HG03039 (cell line): ENCODE measurements at regions not wholly inside any gene's neighbourhood (a gene's known extent, or its start where the extent isn't known, plus 50 kb on each side); places are given as distances from the start of the nearest gene placed in this dataset.

Experiments used
- ATAC-seq: cut with Tn5 transposase; IDR thresholded peaks from one replicate; pipeline ENCODE4 v1.9.1; 2021; ENCODE audit warnings: mild to moderate bottlenecking, moderate library complexity; ENCODE audit not compliant: unreplicated experiment

DNA sequence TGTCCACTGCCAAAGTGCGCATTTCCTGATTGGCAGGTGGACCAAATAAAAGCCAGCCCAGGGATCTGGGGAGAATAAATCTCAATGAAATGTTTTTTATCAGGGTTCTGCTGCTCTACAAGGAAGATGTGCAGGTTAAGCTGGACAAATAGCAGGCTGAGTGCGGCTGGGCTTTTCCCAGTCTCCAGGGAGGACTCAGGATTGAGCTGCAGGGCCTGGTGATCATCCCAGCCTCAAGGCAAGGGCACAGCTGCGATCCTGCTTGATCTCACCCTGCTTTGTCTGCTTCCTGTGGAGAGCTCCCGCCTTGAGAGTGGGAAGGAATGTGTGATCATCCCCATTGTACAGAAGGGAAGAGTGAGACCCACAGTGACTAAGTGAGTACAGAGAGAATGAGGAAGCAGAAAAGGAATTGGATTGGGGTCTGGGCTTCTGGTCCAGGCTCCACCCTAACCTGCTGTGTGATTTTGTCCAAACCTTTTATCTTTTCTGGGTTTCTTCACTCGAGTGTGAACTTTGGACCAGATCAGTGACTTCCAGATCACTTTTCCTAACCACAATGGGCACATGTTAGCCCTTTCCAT, 75.3 kb upstream of the CRHR1 start:
- no peak for ATAC-seq

DNA sequence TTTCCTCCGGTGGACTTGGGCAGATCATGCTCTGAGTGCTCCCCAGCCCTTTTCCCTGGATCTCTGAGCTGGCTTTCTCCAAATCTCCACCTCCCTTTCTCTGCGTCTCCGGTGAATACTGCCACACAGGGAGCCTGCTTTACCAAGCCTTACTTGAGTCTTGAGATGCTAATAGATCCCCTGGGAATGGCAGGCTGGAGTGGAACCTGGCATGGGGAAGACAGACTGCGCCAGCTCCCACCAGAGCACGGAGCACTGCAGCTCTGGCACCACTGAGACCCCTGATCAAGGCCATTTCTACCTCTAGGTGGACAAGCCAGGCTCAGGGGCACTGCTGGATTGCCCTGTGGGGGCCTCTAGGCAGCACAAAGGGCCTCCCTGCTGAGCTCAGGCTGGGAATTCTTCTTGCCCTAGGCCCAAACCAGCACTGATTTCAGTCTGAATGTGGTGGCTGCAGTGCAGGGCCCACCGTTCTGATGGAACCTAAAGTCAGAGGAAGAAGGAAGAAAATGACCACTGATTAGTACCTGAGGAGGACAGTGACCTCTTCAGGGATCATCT, 74.3 kb upstream of the CRHR1 start:
- no peak for ATAC-seq

DNA sequence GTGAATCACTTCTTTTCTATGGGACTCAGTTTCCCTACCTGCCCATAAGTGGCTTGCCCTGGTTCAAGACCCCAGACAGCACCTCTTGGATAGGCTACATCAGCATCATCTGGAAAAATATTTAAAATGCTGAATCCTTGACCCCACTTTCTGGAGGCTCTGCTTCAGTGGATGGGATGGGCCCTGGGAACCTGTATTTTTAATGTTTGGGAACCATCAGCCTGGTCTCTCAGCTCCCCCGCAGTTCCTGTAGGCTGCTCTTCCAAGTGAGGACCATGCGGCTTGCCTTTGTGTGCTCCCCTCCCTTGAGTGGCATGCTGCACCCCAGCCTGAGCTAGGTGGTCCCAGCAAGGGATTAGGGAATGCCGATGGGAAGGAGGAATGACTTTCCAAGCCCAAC, 68.3 kb upstream of the CRHR1 start:
- ATAC-seq, result no peak

DNA sequence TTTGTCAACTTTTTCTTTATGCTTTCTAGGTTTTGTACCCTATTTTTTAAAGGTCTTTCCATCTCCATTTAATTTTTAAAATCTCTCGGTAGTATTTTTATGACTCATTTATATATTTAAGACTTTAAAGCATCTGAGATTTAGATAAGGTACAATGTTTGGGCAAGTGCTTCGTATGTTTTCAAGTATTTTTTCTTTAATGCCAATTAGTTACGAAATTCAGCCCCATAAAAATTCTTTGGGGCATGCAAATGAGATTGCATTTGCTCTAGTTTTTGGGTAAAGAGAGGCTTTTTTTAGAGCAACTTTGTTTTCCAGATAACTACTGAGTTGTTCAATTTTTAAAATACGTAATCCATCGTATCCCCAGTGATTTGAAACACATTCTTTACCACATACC, 65.3 kb upstream of the CRHR1 start:
- no peak for ATAC-seq

DNA sequence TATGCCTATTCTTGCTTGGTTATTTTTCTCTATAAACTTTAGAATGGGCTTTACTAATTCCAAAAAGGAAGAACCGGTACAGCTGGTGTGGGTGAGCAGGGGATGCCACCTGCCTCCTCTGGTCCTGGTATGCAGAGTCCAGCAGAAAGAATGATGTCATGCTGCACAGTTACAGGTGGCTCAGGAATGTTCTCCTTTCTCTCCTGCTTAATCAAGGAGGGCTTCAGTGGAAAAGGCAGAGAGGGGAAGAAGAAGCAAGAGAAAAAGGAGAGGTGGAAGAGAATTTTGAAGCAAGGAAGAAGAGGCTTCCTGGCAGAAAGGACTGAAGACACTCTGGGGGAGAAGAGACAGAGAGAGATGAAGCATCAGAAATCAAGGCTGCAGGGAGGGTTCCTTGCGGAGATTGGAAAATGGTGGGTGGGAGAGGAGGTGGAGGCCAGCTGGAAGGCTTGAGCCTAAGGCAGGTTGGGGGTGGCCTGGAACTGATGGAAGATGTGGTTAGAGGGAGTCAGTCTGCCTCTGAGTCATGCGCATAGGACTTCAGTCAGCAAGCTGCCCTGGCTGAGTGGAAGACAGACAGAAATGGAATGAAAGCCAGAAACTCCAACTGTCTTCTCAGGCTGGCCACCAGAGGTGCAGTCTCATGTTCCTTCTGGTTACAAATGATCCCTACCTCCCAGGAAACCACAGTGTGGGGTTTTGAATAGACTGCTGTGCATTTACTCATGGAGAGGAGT, 64.6 kb upstream of the CRHR1 start:
- ATAC-seq, result no peak

DNA sequence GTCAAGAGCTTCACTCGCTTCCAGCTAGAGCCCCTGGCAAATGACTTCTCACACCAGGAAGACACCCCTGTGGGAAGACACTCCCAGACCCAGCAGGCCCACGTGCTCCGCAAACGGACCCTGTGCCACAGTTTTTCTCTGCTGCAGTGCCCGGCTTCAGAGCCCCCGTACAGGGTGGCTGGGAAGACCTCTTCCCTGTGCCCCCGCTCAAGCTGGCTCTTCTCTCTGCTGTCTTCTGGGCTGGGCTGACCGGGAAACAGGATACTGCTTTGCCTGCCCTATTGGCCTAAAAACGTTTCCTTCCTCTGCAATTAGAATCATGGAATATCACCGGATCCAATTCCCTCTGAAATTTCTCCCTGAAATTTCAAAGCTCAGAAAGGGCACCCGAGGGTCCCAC, 63.7 kb upstream of the CRHR1 start:
- ATAC-seq, result no peak

DNA sequence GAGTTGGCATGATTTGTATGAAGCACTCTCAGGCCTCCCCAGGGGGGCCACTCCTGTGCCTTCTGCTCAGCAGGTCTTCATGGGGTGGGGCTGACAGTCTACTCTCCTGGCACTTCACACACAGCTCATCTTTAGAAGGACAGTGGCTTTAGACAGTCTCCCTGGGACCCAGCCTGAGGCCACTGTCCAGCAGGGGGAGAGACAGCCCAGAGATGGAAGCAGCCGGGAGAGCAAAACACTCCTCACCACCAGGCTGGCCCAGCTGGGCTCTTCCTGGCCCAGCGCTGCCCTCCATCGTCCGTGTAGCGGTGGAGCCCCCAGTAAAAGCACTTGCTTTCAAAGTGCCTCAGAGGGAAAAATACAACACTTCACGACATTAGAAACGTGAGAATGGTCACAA, 62.0 kb upstream of the CRHR1 start:
- no peak for ATAC-seq

DNA sequence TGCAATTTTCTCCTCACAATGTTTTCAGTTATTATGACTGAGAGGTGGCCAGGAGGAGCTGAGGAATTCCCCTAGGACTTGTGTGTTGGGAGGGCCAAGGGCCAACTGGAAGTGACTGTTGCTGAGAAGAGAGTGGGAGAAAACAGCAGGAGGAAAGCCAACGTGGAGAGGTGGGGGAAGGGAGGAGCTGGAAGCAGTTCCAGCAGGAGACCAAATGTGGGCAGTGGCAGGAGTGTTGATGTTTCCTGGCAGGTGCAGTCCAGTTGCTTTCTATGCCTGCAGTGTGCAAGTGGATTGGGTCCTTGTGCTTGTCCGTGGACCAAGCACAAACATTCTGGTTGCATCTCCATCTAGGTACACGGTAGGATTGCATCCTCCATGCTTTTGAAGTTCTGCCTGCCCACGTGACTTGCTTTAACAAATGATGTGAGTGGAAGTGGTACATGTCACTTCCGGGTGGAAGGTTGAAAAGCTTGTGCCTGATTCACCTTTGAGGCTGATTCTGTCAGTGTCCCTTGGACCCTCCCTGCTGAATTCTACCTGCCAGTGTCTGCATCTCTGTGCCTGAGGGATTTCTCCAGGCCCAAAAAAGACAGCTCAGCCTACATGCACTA, 54.7 kb upstream of the CRHR1 start:
- ATAC-seq, result no peak

DNA sequence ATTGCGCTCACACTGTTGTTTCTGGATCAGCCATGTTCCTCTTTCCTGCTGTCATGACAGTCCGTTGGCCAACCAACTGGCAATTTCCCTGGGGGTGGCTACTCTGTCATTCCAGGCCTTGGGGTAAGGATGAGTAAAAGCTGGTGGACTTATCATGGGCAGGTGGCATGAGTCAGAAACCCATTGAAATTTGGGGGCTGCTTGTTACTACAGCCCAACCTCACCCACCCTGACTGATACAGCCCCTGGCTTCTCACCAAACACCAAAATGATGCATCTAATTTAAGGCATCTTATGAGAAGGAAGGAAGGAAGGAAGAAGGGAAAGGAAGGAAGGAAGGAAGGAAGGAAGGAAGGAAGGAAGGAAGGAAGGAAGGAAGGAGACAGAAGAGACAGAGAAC, 53.9 kb upstream of the CRHR1 start:
- ATAC-seq, result no peak

DNA sequence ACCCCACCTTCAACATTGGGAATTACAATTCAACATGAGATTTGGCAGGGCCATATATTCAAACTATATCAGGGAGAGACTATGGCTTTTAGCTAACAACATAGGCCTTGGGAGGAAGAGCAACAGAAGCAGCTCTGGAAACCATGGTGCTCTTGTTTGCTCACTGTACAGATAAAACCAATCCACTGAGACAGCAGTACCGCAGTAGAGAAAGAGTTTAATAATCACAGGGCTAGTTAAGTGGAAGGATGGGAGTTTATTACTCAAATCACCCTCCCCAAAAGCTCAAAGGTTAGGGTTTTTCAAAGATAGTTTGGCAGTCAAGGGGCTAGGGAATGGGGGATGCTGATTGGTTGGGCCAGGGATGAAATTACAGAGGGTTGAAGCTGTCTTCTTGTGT, 52.7 kb upstream of the CRHR1 start:
- no peak for ATAC-seq

DNA sequence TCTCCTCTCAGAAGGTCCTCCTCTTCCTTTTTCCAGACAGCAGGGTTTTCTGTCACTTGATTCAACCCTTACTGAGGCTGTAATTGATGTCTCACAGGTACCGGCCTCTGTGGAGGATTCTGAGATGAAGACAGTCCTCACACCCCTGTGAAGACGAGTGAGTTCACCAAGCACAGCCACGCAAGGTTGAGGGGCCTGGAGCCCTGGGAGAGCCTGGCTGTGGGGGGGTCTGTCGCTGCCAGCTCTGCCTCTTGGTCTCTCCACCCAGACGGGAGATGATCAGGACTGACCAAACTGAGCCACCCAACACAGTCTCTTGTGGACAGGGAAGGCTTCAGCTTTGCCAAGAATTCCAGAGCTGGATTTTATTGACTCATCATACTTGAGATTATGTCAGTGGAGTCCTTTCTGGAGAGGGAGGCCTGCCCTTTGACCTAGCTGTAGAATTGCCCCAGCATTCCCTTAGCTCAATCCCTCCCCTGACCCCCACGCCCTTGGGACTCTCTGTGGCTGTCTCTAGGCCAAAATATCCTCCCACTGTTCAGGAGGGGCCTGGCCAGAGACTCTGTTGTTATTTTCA, 51.1 kb upstream of the CRHR1 start:
- ATAC-seq, result no peak

DNA sequence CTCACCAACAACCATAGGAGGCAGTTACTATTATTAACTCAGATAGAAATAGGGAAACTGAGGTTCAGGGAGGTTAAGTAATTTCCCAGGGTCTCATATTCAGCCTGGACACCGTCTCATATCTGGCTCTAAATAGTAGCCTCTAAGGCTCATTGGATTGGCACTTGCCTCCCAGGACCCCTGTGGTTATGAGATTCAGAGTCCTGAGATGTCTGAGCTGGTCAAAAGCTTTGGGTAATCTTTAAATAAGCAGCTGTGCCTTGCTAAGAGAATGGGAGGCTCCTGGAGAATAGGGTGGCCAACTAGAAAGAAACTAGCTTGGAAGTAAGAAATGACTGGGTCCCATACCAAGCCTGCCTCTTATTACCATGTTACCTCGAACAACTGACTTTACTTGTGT, 50.3 kb upstream of the CRHR1 start:
- no peak for ATAC-seq
